ENCODE measurements at regions not wholly inside any gene's neighbourhood (a gene's known extent, or its start where the extent isn't known, plus 50 kb on each side); places are given as distances from the start of the nearest gene placed in this dataset.

GRCh38 chr3:106376016-106376570, 507.3 kb upstream of the CBLB start:
- Histone ChIP-seq H3K27ac (ENCODE audit: low read depth in 2 of 2, low read length in 2 of 2) (no peak overlapping the region), H3K9me3 (ENCODE audit: control insufficient read depth in 2 of 2, low read length in 2 of 2) (no peaks in the 10 kb centered on the region), H3K27me3 (ENCODE audit: control insufficient read depth in 2 of 2, insufficient read depth in 2 of 2, low read length in 2 of 2) (no peaks in the 10 kb centered on the region), H3K9ac (ENCODE audit: low read depth in 1 of 2, low read length in 2 of 2) (no peak overlapping the region), H3K4me3 (ENCODE audit: low read length in 2 of 2) (no peak overlapping the region), H3K4me1 (ENCODE audit: control insufficient read depth in 2 of 2, insufficient read depth in 2 of 2, low read length in 2 of 2) (no peaks in the 10 kb centered on the region), H3K36me3 (ENCODE audit: control insufficient read depth in 2 of 2, insufficient read depth in 2 of 2, low read length in 2 of 2) (no peaks in the 10 kb centered on the region)

- Histone ChIP-seq H3K9ac (ENCODE audit: low read depth in 1 of 2, low read length in 2 of 2) (no peak overlapping the region), H3K9me3 (ENCODE audit: control insufficient read depth in 2 of 2, low read length in 2 of 2) (no peaks in the 10 kb centered on the region), H3K4me1 (ENCODE audit: control insufficient read depth in 2 of 2, insufficient read depth in 2 of 2, low read length in 2 of 2) (no peaks in the 10 kb centered on the region), H3K36me3 (ENCODE audit: control insufficient read depth in 2 of 2, insufficient read depth in 2 of 2, low read length in 2 of 2) (no peaks in the 10 kb centered on the region), H3K27me3 (ENCODE audit: control insufficient read depth in 2 of 2, insufficient read depth in 2 of 2, low read length in 2 of 2) (no peaks in the 10 kb centered on the region), H3K27ac (ENCODE audit: low read depth in 2 of 2, low read length in 2 of 2) (no peak overlapping the region), H3K4me3 (ENCODE audit: low read length in 2 of 2) (no peak overlapping the region)
Observed at GRCh38 chr3:106379251-106379750, 510.5 kb upstream of the CBLB start.

GRCh38 chr3:106380232-106380631, 511.4 kb upstream of the CBLB start:
- Histone ChIP-seq H3K36me3 (ENCODE audit: control insufficient read depth in 2 of 2, insufficient read depth in 2 of 2, low read length in 2 of 2) (no peaks in the 10 kb centered on the region), H3K27ac (ENCODE audit: low read depth in 2 of 2, low read length in 2 of 2) (no peak overlapping the region), H3K4me3 (ENCODE audit: low read length in 2 of 2) (no peak overlapping the region), H3K9me3 (ENCODE audit: control insufficient read depth in 2 of 2, low read length in 2 of 2) (no peaks in the 10 kb centered on the region), H3K27me3 (ENCODE audit: control insufficient read depth in 2 of 2, insufficient read depth in 2 of 2, low read length in 2 of 2) (no peaks in the 10 kb centered on the region), H3K9ac (ENCODE audit: low read depth in 1 of 2, low read length in 2 of 2) (no peak overlapping the region), H3K4me1 (ENCODE audit: control insufficient read depth in 2 of 2, insufficient read depth in 2 of 2, low read length in 2 of 2) (no peaks in the 10 kb centered on the region)

- Histone ChIP-seq H3K9ac (ENCODE audit: low read depth in 1 of 2, low read length in 2 of 2) (no peak overlapping the region), H3K9me3 (ENCODE audit: control insufficient read depth in 2 of 2, low read length in 2 of 2) (no peaks in the 10 kb centered on the region), H3K36me3 (ENCODE audit: control insufficient read depth in 2 of 2, insufficient read depth in 2 of 2, low read length in 2 of 2) (no peaks in the 10 kb centered on the region), H3K4me3 (ENCODE audit: low read length in 2 of 2) (no peak overlapping the region), H3K27me3 (ENCODE audit: control insufficient read depth in 2 of 2, insufficient read depth in 2 of 2, low read length in 2 of 2) (no peaks in the 10 kb centered on the region), H3K27ac (ENCODE audit: low read depth in 2 of 2, low read length in 2 of 2) (no peak overlapping the region), H3K4me1 (ENCODE audit: control insufficient read depth in 2 of 2, insufficient read depth in 2 of 2, low read length in 2 of 2) (no peaks in the 10 kb centered on the region)
Observed at GRCh38 chr3:106381286-106381938, 512.6 kb upstream of the CBLB start.

- H3K9ac ChIP-seq (ENCODE audit: low read depth in 1 of 2, low read length in 2 of 2) = no peak overlapping the region
- no peaks in the 10 kb centered on the region for H3K9me3 ChIP-seq (ENCODE audit: control insufficient read depth in 2 of 2, low read length in 2 of 2)
- H3K36me3 ChIP-seq (ENCODE audit: control insufficient read depth in 2 of 2, insufficient read depth in 2 of 2, low read length in 2 of 2) = no peaks in the 10 kb centered on the region
- H3K27me3 ChIP-seq (ENCODE audit: control insufficient read depth in 2 of 2, insufficient read depth in 2 of 2, low read length in 2 of 2) = no peaks in the 10 kb centered on the region
- no peak overlapping the region for H3K27ac ChIP-seq (ENCODE audit: low read depth in 2 of 2, low read length in 2 of 2)
- H3K4me3 ChIP-seq (ENCODE audit: low read length in 2 of 2) = no peak overlapping the region
- no peaks in the 10 kb centered on the region for H3K4me1 ChIP-seq (ENCODE audit: control insufficient read depth in 2 of 2, insufficient read depth in 2 of 2, low read length in 2 of 2)
Observed at GRCh38 chr3:106381939-106382335, 513.1 kb upstream of the CBLB start.

- Histone ChIP-seq H3K27me3 (ENCODE audit: control insufficient read depth in 2 of 2, insufficient read depth in 2 of 2, low read length in 2 of 2) (no peaks in the 10 kb centered on the region), H3K9me3 (ENCODE audit: control insufficient read depth in 2 of 2, low read length in 2 of 2) (no peaks in the 10 kb centered on the region), H3K9ac (ENCODE audit: low read depth in 1 of 2, low read length in 2 of 2) (no peak overlapping the region), H3K27ac (ENCODE audit: low read depth in 2 of 2, low read length in 2 of 2) (no peak overlapping the region), H3K36me3 (ENCODE audit: control insufficient read depth in 2 of 2, insufficient read depth in 2 of 2, low read length in 2 of 2) (no peaks in the 10 kb centered on the region), H3K4me3 (ENCODE audit: low read length in 2 of 2) (no peak overlapping the region), H3K4me1 (ENCODE audit: control insufficient read depth in 2 of 2, insufficient read depth in 2 of 2, low read length in 2 of 2) (no peaks in the 10 kb centered on the region)
Observed at GRCh38 chr3:106386050-106386449, 517.2 kb upstream of the CBLB start.

GRCh38 chr3:106392915-106393314, 524.1 kb upstream of the CBLB start:
- no peaks in the 10 kb centered on the region for H3K9me3 ChIP-seq (ENCODE audit: control insufficient read depth in 2 of 2, low read length in 2 of 2)
- no peak overlapping the region for H3K27ac ChIP-seq (ENCODE audit: low read depth in 2 of 2, low read length in 2 of 2)
- no peaks in the 10 kb centered on the region for H3K27me3 ChIP-seq (ENCODE audit: control insufficient read depth in 2 of 2, insufficient read depth in 2 of 2, low read length in 2 of 2)
- H3K36me3 ChIP-seq (ENCODE audit: control insufficient read depth in 2 of 2, insufficient read depth in 2 of 2, low read length in 2 of 2) = no peaks in the 10 kb centered on the region
- no peaks in the 10 kb centered on the region for H3K4me1 ChIP-seq (ENCODE audit: control insufficient read depth in 2 of 2, insufficient read depth in 2 of 2, low read length in 2 of 2)
- H3K9ac ChIP-seq (ENCODE audit: low read depth in 1 of 2, low read length in 2 of 2) = no peak overlapping the region
- H3K4me3 ChIP-seq (ENCODE audit: low read length in 2 of 2) = no peak overlapping the region

GRCh38 chr3:106397006-106397405, 528.2 kb upstream of the CBLB start:
- Histone ChIP-seq H3K27me3 (ENCODE audit: control insufficient read depth in 2 of 2, insufficient read depth in 2 of 2, low read length in 2 of 2) (no peaks in the 10 kb centered on the region), H3K27ac (ENCODE audit: low read depth in 2 of 2, low read length in 2 of 2) (no peak overlapping the region), H3K4me3 (ENCODE audit: low read length in 2 of 2) (no peak overlapping the region), H3K36me3 (ENCODE audit: control insufficient read depth in 2 of 2, insufficient read depth in 2 of 2, low read length in 2 of 2) (no peaks in the 10 kb centered on the region), H3K4me1 (ENCODE audit: control insufficient read depth in 2 of 2, insufficient read depth in 2 of 2, low read length in 2 of 2) (no peaks in the 10 kb centered on the region), H3K9ac (ENCODE audit: low read depth in 1 of 2, low read length in 2 of 2) (no peak overlapping the region), H3K9me3 (ENCODE audit: control insufficient read depth in 2 of 2, low read length in 2 of 2) (no peaks in the 10 kb centered on the region)

- Histone ChIP-seq H3K36me3 (ENCODE audit: control insufficient read depth in 2 of 2, insufficient read depth in 2 of 2, low read length in 2 of 2) (no peaks in the 10 kb centered on the region), H3K27me3 (ENCODE audit: control insufficient read depth in 2 of 2, insufficient read depth in 2 of 2, low read length in 2 of 2) (no peaks in the 10 kb centered on the region), H3K27ac (ENCODE audit: low read depth in 2 of 2, low read length in 2 of 2) (no peak overlapping the region), H3K9ac (ENCODE audit: low read depth in 1 of 2, low read length in 2 of 2) (no peak overlapping the region), H3K4me1 (ENCODE audit: control insufficient read depth in 2 of 2, insufficient read depth in 2 of 2, low read length in 2 of 2) (no peaks in the 10 kb centered on the region), H3K9me3 (ENCODE audit: control insufficient read depth in 2 of 2, low read length in 2 of 2) (no peaks in the 10 kb centered on the region), H3K4me3 (ENCODE audit: low read length in 2 of 2) (no peak overlapping the region)
Observed at GRCh38 chr3:106398891-106399600, 530.2 kb upstream of the CBLB start.

GRCh38 chr3:106399761-106400160, 530.9 kb upstream of the CBLB start:
- Histone ChIP-seq H3K27ac (ENCODE audit: low read depth in 2 of 2, low read length in 2 of 2) (no peak overlapping the region), H3K4me1 (ENCODE audit: control insufficient read depth in 2 of 2, insufficient read depth in 2 of 2, low read length in 2 of 2) (no peaks in the 10 kb centered on the region), H3K36me3 (ENCODE audit: control insufficient read depth in 2 of 2, insufficient read depth in 2 of 2, low read length in 2 of 2) (no peaks in the 10 kb centered on the region), H3K27me3 (ENCODE audit: control insufficient read depth in 2 of 2, insufficient read depth in 2 of 2, low read length in 2 of 2) (no peaks in the 10 kb centered on the region), H3K9ac (ENCODE audit: low read depth in 1 of 2, low read length in 2 of 2) (no peak overlapping the region), H3K9me3 (ENCODE audit: control insufficient read depth in 2 of 2, low read length in 2 of 2) (no peaks in the 10 kb centered on the region), H3K4me3 (ENCODE audit: low read length in 2 of 2) (no peak overlapping the region)
